HPDE6-E6E7 (cell line): ENCODE measurements at regions not wholly inside any gene's neighbourhood (a gene's known extent, or its start where the extent isn't known, plus 50 kb on each side); places are given as distances from the start of the nearest gene placed in this dataset.
A peak's percentile ranks its signal among the peaks of the same experiment; 100 is the strongest.

Experiments
- DNase-seq: peaks from one replicate; pipeline ENCODE4 v3.0.0; 2011; ENCODE audit warnings: missing footprints; ENCODE audit errors: extremely low spot score

DNA sequence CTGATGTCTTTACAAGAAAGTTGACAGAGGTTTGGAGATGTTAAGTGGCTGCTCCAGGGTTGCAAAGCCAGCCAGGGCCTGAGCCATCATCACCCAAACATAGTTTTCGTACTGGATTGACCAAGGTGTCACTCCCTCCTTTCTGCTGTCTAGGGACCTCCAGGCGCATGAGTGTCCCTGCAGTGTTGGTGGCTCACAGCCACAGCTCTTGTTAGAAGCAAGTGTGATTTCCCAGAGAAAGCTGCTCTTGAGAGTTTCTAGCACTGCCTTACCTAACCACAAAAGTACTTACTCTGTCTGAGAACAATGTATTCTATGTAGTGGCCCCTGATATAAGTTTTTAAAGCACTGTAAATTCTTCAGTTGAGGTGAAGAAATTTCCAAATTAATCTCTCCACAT lies 144.1 kb downstream of the SOX2 start:
- DNase-seq: no peak

DNA sequence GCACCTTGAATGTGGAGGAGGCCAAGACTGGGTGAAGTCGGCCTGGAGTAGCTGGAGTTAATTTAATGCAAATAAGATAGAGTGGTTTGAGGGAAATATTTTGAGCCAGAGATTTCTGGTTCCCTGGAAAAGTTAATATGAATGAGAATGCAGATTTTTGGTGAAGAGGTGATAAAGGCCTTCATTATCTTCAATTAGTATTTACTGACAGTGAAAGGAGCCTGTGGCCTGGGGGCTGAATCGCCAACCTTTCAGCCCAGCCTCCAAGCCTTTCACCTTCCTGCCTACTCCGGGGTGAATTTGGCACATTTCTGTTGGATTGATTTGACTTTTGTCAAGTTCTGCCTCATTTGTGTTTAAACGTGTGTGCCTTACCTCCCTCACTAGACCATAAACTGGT lies 147.8 kb downstream of the SOX2 start:
- DNase-seq: no peak

DNA sequence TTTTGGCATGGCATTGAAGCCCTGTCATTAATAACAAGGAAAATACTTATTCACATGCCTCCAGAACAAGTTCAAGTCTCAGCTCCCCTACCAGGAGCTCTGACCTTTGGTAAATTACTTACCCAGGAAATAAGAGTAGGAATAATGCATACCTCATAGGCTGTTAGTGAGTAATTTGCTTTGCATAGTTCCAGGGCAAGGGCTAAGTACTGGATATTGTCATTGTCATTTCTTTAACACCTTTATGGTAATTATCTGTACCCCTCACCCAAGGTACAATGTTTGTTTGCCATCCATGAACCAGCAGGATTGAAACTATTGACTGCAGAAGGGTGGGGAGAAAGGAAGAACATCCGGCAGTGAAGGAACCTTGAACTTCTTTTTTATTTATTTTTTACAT lies 148.5 kb downstream of the SOX2 start:
- DNase-seq: no peak

DNA sequence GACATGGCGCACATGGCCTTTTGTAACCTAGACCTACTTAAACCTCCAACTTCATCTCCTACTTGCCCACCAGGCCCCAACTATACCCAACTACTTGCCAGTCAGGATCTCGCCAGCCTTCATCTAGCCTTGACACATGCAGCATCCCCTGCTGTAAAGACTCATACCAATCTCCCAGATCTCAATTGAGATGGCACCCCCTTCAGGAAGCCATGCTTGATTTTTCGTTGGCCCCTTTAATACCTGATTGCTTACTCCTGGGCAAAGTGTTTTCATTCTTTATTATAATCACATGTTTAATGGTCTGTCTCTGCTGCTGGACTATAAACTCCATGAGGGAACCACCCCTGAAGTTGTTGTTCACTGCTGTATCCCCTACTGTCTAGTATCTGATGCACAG lies 150.8 kb downstream of the SOX2 start:
- no peak for DNase-seq

DNA sequence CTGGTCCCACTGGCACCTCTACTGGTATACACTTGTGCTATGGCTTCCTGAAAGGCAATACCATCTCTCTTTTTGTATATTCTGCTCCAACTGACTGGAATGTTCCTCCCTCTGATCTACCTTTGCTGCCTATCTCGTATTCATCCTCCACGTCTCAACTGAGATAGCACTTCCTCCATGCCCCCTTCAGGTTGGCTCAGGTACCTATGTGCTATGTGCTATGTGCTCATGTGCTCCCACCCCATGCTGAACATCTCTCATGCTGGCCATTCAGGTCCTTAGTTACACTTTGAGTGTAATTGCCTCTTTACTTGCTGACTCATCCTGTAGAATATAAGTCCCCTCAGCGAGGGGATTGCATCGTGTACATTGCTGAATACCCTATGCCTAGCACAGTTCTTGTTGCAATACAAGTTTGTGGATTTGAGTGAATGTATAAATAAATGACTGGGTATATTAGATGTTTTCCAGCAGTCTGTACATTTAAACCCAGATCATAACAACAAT lies 156.9 kb downstream of the SOX2 start:
- DNase-seq: no peak

DNA sequence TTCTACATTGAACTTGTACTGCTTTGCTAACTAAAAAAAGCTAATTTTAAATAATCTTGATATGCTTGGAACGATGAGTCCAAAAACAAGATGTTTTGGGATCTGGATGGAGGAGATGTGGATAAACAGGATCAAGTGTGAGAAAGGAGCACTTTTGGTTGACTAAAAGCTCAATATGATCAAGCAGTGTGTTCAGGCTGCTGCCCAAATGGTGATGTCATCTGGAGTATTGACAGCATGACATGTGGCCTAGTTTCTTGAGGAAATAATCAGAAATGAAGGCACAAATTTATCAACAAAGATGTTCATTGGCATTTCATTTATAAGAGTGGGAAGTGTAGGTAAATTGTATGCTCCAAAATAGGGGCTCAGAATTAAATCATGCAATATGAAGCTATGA lies 161.2 kb downstream of the SOX2 start:
- no peak for DNase-seq

DNA sequence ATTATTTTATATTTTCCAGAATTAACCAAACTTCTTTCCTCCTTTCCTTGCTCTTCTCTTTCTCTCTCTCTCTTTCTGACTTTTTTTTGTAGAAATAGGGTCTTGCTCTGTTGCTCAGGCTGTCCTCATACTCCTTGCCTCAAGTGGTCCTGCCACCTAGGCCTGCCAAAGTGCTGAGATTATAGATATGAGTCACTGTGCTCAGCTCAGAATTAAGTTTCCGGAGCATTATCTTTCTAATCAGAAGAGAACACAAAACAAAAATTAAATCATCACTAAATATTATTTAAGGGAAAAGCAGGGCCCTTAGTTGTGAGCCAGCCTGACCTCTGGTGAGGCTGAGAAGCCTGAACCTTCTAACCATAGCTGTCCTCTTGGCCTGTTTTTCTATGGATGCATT lies 168.2 kb downstream of the SOX2 start:
- DNase-seq: no peak

DNA sequence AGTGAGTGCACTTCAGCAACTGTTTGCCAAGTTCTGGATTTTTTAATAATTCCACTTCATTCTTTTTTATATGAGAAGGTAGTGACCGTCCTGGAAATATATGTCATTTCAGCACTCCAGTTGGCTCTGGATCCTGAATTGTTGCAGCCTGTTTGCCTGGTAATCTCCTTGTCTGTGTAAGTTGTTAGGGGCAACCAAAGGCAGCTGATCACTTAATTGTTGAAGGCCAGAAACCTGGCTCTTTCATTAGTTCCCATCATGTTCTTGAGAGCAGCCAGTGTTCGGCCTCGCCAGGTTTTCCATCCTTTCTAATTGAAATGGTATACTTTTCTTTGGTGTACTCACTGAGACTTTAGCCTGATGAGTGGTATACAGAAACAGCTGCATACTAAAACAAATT lies 168.6 kb downstream of the SOX2 start:
- no peak for DNase-seq

DNA sequence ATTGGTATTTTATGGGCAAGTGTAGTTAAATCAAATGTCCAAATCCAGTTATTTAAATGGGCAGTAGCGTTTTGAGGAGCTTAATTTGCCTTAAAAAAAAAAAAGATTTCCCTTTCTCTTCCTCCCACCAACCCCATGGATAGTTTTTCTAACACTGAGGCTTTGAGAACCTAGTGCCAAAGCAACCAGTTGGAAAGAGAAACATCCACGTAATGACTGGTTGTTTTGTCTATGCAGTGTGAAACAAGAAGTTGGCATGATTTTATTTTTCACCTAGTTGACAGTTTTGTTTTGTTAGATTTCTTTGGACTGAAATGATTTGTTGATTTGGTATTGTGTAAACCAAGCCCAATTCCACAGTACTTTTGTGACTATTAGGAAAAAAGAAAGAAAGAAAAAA lies 170.0 kb downstream of the SOX2 start:
- no peak for DNase-seq

DNA sequence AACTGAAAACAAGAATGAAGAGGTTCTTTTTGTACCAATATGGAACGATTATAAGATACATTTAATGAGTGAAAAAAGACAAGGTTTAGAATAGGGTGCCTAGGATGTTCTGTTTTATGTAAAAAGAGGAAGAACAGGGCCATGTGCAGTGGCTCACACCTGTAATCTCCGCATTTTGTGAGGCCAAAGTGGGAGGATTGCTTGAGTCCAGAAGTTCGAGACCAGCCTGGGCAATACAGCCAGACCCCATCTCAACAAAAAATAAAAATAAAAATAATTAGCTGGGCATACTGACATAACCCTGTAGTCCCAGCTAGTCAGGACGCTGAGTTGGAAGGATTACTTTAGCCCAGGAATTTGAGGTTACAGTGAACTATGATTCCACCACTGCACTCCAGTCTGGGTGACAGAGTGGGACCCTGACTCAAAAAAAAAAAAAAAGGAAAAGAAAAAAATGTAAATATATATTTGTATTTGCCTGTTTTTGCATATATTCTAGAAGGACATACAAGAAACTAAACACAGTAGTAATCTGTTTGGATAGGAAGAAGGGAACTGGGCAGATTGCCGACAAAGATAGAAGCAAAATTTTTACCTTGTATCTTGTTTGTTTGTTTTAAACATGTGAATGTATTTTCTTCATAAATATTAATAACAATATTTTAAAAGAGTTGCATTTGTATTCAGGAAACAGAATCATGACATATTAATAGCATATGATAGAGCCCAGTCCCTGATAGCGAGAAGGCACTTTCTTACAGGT lies 174.3 kb downstream of the SOX2 start:
- DNase-seq: no peak

DNA sequence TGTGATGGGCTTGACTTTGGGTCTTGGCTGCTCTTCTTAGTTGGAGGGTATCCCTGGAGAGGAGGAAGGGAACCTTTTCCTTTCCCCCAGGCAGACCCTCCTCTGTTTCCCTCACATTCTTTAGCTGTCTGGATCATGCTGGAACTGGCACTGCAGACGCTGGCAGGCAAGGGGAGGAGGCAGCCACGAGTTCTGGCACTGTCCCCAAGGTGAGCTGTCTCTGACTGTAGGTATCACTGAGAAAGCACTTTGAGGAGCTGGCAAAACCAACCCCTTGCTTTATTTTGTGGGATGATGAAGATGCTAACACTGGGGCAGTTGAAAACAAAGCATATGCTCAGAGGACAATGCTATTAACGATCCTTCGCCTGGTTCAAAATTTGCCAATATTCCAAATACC lies 175.0 kb downstream of the SOX2 start:
- DNase-seq: no peak

DNA sequence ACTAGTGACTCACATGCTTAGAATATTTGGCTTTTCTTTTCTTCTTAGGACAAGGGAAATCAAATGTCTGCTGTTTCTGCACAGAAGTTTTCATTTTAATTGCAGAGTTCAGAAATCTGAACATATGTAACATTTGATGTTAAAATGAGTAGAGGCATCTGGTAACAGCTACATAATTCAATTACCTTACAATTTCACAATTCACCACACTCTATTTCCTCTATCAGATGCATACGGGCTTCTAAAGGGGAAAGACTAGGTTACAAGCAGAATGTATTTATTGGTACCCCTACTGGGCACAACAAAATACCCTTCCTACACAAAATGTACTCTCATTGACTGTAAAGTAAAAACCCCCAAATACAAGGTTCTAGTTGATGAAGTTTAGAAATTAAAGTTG lies 176.0 kb downstream of the SOX2 start:
- DNase-seq: no peak

DNA sequence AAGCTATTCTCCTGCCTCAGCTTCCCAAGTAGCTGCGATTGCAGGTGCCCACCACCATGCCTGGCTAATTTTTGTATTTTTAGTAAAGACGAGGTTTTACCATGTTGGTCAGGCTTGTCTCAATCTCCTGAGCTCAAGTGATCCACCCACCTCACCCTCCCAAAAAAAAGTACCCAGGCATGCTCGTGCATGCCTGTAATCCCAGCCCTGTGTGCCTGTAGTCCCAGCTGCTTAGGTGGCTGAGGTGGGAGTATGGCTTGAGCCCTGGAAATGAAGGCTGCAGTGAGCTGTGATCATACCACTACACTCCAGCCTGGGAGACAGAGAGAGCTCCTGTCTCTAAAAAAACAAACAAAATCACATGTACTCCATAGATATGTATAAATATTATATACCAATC lies 176.5 kb downstream of the SOX2 start:
- no peak for DNase-seq

DNA sequence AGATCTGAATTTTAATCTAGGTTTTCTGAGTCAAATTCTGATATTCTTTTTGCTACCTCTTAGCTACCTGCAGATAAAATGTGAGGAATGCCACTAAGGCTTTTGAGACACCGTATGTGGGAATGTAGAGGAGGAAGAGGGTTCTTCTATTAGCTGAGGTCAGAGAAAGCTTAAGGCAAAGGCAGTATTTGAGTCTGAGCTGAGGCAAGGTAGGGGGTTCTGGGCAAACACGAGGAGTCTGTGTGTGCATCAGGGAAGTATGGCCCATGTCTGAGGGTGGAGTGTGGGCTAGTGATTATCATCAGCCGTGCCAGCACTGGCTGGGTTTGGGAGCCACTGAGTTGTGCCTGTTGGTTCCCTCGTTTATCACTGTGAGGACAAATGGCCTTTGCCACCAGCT lies 181.1 kb downstream of the SOX2 start:
- DNase-seq: no peak

DNA sequence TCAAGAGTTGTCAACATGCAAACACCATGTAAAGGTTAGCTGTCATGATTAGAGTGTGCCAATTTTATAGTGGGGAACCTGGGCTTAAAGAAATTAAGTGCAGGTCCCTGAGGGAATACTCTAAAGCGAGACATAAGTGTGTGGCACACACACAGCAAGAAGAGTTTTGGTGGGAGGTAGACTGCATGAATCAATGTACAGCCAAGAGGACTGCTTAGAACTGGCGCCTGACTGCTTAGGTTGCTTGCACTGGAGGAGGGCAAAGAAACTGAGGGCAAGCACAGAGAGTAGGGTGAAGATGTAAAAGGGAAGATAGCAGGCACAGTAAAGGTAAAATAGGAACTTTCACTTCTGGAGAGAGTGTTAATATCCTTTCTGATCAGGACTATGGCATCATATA lies 184.9 kb downstream of the SOX2 start:
- no peak for DNase-seq

DNA sequence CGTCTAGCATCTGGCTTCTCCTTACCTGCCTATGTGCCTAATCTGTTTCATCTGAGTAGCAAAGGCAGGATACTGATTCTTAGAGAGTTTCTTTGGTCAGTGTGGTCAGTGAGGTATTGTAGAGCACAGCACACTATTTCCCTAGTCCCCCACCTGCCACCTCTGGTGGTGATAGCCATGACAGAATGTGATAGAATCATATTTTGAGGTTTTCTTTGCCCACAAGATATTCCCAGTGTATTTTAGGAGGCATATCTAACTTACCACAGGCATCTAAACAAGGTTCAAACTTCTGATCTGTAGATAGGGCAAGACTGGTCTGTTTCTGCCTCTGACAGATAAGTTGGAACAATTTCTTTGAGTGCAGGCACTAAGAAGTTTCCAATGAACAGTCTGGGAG lies 188.0 kb downstream of the SOX2 start:
- no peak for DNase-seq

DNA sequence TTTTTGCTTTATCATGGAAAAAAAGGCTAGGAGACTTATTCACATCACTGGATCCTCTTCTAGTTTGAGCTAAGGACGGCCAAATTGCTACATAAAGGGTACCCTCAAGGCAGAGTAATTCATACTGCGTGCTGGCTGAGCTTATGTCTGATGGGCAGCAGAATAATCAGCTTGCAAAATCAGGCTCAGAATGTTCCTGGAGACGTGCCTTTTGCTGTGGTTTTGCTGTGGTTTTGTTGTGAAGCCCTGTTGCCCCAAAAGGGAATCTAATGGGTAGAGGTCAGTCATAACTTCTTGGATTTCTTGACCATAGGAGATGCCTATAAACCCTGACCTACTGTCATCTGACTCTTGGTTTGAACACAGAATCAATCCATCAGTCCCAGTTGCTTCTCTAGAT lies 189.9 kb downstream of the SOX2 start:
- no peak for DNase-seq

DNA sequence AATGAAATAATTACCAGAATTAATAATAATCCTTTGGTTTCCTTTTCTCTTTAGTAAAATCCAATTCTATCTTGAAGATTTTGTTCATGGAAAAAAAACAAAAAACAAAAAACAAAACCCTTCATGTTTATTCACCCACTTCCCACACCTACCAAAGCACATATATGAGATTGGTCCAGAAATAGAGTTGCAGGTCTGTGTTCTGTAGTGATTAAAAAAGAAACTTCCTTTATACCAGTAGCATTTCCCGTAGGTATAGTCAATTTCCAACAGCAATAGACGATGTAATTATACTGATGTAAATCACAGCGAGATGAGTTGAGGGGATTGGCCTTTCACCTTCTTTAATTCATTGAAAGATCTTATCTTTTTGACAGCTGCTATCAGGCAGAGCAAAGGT lies 194.6 kb downstream of the SOX2 start:
- no peak for DNase-seq

DNA sequence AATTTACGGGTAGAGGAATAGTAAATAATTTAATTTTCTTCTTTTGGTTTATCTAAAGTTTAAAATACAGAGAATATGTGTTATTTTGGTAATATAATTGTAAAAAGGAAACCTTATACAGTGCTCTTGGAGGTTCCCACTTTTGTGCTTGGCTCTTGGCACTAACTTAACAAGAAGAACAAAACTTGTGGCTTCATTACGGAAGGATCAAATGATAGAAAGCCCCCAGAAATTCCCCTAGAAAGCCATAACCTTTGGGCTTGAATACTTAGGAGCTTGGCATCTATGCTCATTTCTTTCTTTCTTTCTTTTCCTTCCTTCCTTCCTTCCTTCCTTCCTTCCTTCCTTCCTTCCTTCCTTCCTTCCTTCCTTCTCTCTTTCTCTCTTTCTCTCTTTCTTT lies 197.5 kb downstream of the SOX2 start:
- no peak for DNase-seq

DNA sequence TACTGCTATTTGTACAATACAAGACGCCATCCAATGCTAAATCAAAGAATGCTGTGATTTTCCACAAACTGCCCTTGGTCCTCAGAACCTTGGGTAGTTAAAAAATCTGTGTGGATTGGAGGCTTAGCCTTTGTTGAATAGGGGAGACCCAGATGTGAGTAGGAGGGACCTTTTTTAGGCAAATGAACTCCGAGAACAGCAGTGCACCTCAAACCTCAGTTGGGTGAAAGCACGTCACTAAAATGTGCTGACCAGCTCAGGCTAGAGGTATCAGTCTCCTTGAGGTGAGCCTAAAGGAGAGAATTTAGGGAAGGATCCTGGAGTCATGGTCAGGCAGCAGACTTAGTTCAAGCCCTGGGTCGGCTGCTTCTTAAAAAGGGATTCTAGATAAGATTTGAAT lies 200.7 kb downstream of the SOX2 start:
- no peak for DNase-seq

DNA sequence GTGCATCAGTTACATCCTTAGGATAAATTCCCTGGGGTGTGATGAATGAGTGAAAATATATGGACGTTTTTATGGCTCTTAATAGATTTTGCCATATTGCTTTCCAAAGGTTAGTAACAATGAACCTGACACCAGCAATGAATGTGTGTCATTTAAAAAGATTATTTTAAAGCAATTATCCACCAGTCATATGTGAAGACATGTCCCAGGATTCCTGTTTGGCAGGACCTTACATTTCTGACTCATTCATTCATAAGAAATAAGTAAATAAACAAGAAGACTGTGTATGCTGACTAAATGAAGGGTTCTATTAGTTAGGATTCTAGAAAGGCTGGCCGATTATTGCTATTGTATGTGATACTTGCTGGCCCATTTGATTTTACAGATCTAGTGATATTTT lies 201.5 kb downstream of the SOX2 start:
- peak; percentile 37 for DNase-seq

DNA sequence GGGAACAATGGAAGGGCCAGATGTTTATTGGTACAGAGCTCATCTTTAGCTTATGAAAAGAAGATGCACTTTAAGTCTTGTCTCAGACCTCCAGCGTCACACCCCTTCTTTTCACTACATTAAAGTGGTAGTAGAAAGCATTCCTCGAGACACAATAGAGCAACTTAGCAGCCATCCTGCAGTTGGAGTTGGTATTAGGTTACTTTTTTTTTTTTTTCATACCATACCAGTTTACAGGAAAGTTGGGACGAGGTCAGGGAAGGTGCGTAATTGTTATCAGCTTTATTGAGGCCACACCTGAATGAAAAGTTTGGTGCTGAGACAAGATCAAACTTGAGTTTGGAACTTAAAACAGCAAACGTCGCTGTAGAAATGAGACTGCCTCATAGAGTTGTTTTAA lies 203.8 kb downstream of the SOX2 start:
- DNase-seq: no peak

DNA sequence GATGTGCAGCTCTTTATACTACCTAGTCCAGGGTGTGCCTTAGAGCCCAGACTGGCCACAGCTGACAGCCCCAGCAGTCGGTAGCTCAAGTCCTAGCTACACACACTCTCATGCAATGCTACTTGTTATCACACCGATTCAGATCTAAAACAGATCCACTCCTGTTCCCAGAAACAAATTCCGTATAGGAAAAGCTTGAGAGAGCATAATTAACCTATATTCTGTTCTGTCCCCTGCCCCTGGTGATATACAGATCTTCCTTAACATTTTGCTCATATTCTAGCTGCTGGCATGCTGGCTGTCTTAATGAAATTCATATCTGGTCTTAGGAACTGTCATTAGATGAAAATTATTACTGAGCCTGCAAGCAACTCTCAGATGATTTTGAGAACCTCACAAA lies 204.3 kb downstream of the SOX2 start:
- DNase-seq: no peak

DNA sequence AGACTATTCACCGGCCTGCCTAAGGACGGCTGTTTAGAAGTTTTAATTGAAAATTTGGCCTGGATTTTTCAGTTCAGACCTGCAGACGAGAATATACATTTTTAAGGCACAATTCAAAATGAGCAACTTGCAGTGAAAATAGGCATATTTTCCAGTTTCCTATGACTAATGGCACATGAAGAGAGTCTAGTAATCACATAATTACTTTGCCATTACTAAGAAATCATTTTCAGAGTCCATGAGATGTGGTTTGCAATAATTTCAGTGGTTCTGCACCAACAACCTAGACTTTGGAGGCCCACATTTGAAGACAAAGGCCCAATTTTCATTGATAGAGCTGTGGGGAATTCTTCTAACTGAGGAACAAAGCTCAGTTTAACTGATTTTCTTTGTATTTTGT lies 205.3 kb downstream of the SOX2 start:
- no peak for DNase-seq
